ENCODE measurements at regions not wholly inside any gene's neighbourhood (a gene's known extent, or its start where the extent isn't known, plus 50 kb on each side); places are given as distances from the start of the nearest gene placed in this dataset.
"Not testable (repeated sequence)": the region's sequence is repeated elsewhere in the genome, so short reads cannot be mapped to it uniquely, and the experiment has no call there.

DNA sequence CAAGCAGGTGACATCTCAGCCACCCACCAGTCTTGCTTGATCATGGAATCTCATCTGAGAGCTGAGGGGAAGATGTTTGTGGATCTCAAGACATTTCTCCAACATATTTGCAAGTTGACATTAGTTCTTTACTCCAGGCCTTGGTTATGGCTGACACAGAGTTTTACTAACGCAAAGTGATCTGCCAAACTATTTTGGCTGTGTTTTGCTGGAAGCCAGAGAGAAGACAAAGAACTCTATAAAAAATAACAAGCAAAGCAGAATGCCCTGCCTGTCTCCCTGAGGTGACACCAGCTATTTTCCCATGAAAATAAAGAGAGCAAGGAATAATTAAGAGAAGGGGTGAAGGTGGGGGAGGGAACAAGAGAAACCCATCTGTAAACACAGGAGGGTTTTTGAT is 286.4 kb downstream of the WDR11 start:
- H3K27ac Mint-ChIP-seq, result no peak overlapping the region
- H3K4me1 Mint-ChIP-seq, result no peaks in the 10 kb centered on the region
- H3K4me3 Mint-ChIP-seq, result no peak overlapping the region
- H3K36me3 Mint-ChIP-seq, result no peaks in the 10 kb centered on the region
- peaks cover 2% of the 10 kb centered on the region for H3K27me3 Mint-ChIP-seq
- no peaks in the 10 kb centered on the region for H3K9me3 Mint-ChIP-seq

DNA sequence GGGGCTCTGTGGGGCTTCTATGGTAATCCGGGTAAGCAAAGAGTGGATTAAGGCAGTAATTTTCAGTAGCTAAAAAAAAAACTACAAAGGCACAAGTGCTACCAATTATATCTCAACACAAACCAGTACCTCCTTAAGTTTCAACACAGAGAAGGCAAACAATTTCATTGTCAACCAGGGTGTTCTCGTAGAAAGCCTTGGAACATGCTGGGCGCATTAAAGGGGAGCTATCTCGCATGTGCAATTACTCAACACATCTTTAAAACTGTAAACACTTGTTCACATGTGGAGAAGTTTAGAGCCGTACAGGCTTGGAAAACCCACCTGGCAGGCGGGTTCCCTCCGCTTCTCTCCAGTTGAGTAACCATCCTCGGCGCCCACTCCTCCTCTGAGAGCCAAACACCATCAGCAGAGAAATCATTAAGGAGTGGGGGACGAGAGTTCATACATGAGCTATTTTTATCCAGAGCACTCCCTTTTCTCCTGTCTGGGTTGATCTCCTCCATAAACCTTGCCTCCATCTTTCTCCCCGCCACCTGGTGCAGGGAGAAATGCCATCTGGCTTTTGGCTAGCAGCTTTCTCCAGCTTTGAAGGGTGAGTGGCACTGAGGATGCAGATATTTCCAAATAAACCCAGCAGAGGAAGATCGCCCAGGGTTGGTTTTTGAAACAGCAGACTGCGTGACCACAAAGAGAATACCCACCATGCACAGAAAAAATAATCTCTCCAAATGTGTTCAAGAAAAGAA is 287.1 kb downstream of the WDR11 start:
- Mint-ChIP-seq H3K27me3 (peaks cover 2% of the 10 kb centered on the region), H3K4me3 (no peak overlapping the region), H3K9me3 (no peaks in the 10 kb centered on the region), H3K4me1 (no peaks in the 10 kb centered on the region), H3K36me3 (no peaks in the 10 kb centered on the region), H3K27ac (no peak overlapping the region)

DNA sequence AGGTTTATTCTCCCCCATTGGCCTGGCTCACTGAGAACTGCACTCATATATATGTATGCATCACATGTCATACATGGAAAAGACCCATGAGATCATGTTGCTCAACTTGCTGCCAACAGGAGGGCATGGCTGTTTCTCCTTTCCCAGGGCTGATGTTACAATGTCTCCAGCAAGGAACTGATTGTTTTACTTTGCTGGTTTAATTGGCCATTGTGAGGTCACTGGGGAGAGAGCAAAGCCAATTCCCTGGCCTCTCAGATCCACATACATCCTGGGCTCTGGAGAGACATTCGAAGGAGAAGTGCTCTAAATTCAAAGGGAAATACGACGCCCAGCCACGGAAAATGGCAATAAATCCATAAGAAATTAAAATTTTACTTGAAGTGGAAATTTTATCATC is 287.8 kb downstream of the WDR11 start:
- Mint-ChIP-seq H3K27ac (no peak overlapping the region), H3K9me3 (no peaks in the 10 kb centered on the region), H3K4me1 (no peaks in the 10 kb centered on the region), H3K36me3 (no peaks in the 10 kb centered on the region), H3K27me3 (peaks cover 2% of the 10 kb centered on the region), H3K4me3 (no peak overlapping the region)

DNA sequence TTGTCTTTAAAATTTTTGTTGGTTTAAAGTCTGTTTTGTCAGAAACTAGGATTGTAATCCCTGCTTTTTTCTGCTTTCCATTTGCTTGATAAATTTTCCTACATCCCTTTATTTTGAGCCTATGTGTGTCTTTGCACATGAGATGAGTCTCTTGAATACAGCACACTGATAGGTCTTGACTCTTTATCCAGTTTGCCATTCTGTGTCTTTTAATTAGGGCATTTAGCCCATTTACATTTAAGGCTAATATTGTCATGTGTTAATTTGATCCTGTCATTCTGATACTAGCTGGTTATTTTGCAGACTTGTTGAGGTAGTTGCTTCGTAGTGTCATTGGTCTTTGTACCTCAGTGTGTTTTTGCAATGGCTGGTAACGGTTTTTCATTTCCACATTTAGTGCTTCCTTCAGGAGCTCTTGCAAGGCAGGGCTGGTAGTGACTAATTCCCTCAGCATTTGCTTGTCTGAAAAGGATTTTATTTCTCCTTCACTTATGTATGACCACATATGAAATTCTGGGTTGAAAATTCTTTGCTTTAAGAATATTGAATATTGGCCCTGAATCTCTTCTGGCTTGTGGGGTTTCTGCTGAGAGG is 294.7 kb downstream of the WDR11 start:
- peaks cover 12% of the 10 kb centered on the region for H3K9me3 Mint-ChIP-seq
- not testable (repeated sequence) for H3K27me3 Mint-ChIP-seq, H3K4me1 Mint-ChIP-seq, H3K4me3 Mint-ChIP-seq, H3K36me3 Mint-ChIP-seq, H3K27ac Mint-ChIP-seq

DNA sequence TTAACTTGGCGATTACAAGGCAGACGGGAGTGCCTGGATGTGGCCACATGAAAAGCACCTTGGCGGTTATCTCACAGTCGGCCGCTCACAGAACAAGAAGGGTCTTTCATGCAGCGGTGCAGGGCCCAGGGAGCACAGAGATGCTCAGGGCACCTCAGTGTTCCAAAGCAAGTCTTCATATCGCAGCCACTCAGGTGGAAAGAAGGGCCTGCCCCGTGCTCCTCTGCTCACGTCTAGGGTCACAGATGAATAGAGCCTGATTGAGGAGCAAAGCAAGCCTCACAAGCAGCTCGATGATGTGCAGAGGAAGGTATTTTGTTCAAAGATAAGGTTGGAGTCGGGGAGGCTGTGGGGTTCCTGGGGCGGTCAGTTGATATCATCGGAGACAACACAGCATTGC is 297.8 kb downstream of the WDR11 start:
- H3K4me1 Mint-ChIP-seq, result no peaks in the 10 kb centered on the region
- H3K27me3 Mint-ChIP-seq, result peaks cover 4% of the 10 kb centered on the region
- no peaks in the 10 kb centered on the region for H3K36me3 Mint-ChIP-seq
- no peak overlapping the region for H3K4me3 Mint-ChIP-seq
- peaks cover 28% of the 10 kb centered on the region for H3K9me3 Mint-ChIP-seq
- H3K27ac Mint-ChIP-seq, result no peak overlapping the region

DNA sequence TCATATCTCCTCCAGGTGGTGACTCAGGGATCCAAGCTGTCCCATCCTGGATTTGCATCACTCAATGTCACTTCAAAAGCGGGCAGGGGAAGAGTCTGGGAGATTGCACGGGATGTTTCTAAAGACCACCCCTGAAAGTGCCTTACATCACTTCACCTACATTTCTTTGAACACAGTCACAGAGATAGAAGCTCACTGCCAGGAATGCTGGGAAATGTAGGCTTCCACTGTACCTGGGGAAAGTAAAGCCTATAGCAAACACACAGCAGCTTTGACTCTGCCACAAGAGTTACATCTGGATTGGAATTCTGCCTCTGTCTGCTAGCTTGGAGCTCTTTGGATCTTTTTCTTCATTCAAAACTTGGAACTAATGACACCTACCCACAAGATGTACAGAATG is 300.9 kb downstream of the WDR11 start:
- Mint-ChIP-seq H3K4me3 (no peak overlapping the region), H3K9me3 (peaks cover 16% of the 10 kb centered on the region), H3K36me3 (no peaks in the 10 kb centered on the region), H3K27ac (no peak overlapping the region), H3K27me3 (peaks cover 4% of the 10 kb centered on the region), H3K4me1 (no peaks in the 10 kb centered on the region)

DNA sequence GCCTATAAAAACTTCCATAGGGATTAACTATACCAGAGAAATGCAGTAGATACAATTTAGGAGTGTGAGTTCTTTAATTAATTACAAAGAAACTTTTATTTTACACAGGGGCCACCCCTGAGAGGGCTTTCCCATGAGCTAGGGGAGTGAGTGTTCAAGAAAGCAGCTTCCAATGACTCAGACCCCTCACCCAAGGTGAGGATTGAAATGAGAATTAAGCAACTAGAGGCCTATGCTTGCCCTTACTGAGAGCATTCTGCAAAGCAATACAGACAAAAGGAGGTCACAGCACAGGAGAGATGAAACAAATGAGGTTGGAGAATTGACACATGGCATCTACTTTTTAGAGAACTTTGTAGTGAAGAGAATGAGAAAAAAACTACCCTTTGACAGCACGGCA is 301.8 kb downstream of the WDR11 start:
- no peak overlapping the region for H3K4me3 Mint-ChIP-seq
- H3K36me3 Mint-ChIP-seq, result no peaks in the 10 kb centered on the region
- no peak overlapping the region for H3K27ac Mint-ChIP-seq
- no peaks in the 10 kb centered on the region for H3K4me1 Mint-ChIP-seq
- H3K27me3 Mint-ChIP-seq, result peaks cover 4% of the 10 kb centered on the region
- H3K9me3 Mint-ChIP-seq, result peaks cover 16% of the 10 kb centered on the region

DNA sequence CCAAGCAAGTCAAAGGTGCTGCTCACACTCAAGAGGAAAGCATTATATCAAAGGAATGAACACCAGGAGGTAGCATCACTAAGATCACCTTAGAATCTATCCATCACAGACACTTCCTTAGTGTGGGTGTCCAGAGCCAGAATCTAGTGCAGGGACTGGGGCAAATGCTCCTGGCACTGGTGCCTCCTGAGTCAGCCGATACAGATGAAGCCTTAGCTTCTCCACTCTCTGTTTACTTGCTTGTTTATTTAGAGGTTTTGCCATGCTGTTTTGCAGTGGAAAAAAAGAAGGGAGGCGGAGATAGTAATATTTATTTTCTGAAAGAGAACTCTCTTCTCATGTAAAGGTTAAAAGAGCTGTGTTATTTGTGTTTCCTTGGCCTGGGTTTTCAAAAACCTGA is 303.1 kb downstream of the WDR11 start:
- Mint-ChIP-seq H3K27me3 (peaks cover 4% of the 10 kb centered on the region), H3K36me3 (no peaks in the 10 kb centered on the region), H3K4me1 (no peaks in the 10 kb centered on the region), H3K9me3 (peaks cover 16% of the 10 kb centered on the region), H3K27ac (no peak overlapping the region), H3K4me3 (no peak overlapping the region)

DNA sequence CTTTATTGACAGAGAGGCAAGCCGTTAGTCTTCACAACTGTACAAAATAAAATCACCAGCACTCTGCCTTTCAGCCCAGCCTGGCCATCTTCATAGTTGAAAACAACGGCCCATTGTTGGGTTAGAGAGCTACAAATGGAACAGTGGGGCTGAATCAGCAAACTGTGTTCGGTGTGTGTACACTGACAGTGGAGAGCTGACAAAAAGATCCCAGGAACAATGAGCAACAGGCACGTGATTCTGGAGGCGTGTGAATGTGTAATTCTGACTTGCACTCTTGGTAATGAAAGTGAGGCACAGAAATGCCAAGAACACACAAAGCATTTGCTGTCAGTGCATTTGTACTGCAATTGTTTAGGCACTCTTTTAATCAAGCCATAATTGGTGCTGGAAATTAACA is 303.7 kb downstream of the WDR11 start:
- Mint-ChIP-seq H3K27me3 (peaks cover 4% of the 10 kb centered on the region), H3K9me3 (peaks cover 16% of the 10 kb centered on the region), H3K27ac (no peak overlapping the region), H3K4me3 (no peak overlapping the region), H3K4me1 (no peaks in the 10 kb centered on the region), H3K36me3 (no peaks in the 10 kb centered on the region)

DNA sequence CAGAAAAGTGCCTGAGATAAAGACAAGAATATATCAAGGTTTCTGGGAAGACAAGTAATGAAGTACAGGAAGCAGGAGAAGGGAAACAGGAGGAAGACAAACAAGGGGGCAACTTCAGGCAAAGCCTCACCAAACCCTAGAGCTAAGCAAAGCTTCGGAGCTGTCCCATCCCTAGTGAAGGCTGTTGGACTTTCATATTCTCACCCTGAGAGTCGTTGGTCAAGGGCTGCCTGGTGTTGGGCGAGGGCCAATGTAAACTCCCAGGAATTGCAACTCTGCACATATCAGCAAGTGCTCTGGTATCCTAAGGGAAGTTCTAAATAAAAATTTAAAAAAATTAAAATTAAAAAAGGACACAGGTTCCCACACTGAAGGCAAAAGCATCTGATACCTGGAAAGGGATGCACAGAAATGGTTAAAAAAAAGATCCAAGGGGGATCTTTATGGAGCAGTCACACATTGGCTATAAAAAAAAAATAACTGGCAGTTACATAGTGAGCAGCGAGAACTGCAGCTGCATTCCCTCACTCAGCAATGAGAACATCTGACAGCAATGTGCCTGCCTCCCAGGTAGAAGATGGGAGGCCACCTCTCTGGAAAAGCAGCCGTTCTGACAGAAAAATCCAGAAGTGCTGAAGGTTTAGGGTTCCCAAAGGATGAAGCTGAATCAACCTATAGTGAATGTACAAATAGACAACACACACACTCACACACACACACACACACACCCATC is 304.7 kb downstream of the WDR11 start:
- Mint-ChIP-seq H3K27me3 (peaks cover 4% of the 10 kb centered on the region), H3K4me1 (no peaks in the 10 kb centered on the region), H3K4me3 (no peak overlapping the region), H3K36me3 (no peaks in the 10 kb centered on the region), H3K27ac (no peak overlapping the region), H3K9me3 (peaks cover 16% of the 10 kb centered on the region)

DNA sequence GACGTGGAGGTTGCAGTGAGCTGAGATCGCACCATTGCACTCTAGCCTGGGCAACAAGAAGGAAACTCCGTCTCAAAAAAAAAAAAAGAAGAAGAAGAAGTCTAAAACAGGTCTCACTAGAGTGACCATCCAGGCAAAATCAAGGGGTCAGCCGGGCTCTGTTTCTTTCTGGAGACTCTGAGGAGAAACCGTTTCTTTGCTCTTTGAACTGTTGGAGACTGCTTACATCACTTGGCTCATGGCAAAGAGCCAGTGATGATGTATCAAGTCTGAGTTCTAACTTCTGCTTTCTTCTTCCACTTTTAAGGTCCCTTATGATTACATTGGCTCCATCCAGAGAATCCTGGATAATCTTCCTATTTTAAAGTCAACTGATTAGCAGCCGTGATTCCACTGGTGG is 306.8 kb downstream of the WDR11 start:
- Mint-ChIP-seq H3K4me1 (no peaks in the 10 kb centered on the region), H3K27me3 (no peaks in the 10 kb centered on the region), H3K9me3 (peaks cover 6% of the 10 kb centered on the region), H3K4me3 (no peak overlapping the region), H3K36me3 (no peaks in the 10 kb centered on the region), H3K27ac (no peak overlapping the region)

DNA sequence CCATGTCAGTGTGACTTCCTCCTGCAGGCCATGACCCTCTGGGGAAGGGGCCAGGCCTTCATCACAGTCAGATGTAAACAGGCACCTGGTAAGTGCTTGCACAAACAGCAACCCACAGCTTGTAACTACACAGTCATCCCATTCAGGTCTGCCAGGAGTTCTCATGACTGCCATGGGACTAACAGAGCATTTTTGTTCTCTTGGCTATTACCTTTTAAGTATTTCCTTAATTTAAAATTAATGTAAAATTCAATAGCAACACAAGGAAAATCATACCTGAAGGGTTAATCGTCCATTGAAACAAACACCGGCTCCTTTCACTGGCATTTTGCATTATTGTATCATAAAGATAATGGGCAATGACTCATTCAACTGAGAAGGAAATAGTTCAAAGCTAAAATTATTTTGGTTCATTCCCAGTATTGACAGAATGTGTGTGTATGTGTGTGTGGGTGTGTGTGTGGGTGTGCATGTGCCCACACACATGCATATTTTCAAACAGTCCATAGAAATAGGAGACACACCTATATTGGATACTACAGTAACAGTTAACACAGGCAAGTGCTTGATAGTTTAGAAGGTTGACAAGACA is 307.9 kb downstream of the WDR11 start:
- H3K9me3 Mint-ChIP-seq, result no peaks in the 10 kb centered on the region
- no peak overlapping the region for H3K27ac Mint-ChIP-seq
- H3K27me3 Mint-ChIP-seq, result no peaks in the 10 kb centered on the region
- H3K4me3 Mint-ChIP-seq, result no peak overlapping the region
- no peaks in the 10 kb centered on the region for H3K4me1 Mint-ChIP-seq
- H3K36me3 Mint-ChIP-seq, result no peaks in the 10 kb centered on the region

DNA sequence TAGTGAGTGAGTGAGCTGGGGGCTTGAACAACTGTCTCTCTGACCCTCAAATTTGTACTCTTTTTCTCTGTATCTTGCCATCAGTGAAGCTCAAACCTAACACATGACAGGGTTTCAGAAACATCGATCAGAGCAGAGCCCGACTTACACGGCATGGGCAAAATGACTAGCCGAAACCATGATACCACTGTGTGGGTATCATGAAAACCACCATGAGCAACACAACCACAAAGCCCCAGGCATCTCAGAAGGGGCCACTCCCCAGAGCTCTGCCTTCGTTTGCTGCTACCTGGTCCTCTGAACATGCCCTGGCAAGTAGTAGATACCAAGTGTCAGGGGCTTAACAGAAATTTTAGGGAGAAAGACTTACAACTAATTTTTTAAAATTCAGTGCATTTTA is 308.5 kb downstream of the WDR11 start:
- Mint-ChIP-seq H3K27me3 (no peaks in the 10 kb centered on the region), H3K9me3 (no peaks in the 10 kb centered on the region), H3K4me1 (no peaks in the 10 kb centered on the region), H3K27ac (no peak overlapping the region), H3K4me3 (no peak overlapping the region), H3K36me3 (no peaks in the 10 kb centered on the region)

DNA sequence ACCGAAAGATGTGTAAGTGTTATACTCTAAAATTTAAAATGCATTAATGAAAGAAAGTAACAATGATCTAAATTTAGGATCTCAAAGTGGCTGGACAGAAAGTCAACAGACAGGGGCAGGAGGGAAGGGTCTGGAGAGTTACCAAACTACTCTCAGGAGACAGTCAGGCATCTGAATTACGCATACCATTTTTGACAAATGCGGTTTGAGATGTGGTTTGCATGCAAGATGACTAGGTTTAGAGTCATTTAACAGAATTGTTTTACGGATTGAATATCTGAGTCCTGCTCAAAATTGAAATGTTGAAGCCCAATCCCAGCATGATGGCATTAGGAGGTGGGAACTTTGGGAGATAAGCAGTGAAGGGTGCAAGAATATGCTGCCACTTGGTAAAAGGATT is 314.1 kb downstream of the WDR11 start:
- H3K36me3 Mint-ChIP-seq, result no peaks in the 10 kb centered on the region
- no peaks in the 10 kb centered on the region for H3K9me3 Mint-ChIP-seq
- H3K27me3 Mint-ChIP-seq, result peaks cover 2% of the 10 kb centered on the region
- H3K4me3 Mint-ChIP-seq, result no peak overlapping the region
- H3K27ac Mint-ChIP-seq, result no peak overlapping the region
- H3K4me1 Mint-ChIP-seq, result no peaks in the 10 kb centered on the region

DNA sequence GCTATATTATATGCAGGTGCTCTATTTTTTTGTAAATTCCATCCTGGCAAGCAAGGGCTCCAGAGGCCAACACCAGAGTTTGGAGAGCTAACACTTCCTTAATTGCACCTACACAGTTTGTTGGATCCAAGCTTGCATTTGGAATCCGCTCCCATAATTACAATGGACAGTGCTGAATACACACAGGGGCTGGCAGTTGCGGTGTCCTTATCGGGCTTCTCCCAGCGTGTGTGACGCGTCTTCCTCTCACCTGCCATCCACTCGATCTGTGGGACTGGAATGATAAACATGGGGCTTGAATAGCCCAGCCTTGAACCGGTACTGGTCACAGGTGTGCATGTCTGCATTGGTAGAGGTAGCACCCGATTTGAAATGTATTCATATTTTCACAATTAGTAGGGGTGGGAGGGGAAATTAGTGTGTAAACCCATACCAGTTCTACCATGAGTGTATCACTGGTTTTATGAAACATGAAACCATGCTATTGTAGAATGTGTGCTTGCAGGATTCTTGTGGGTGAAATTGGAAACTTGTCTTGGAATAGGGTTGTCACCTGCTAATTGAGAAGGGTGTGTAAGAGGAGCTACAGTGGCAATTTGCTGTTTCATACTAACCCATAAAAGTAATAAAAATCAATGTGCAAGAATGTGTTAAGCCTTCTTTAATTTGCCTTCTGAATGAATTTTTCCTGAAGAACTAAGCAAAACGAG is 316.5 kb downstream of the WDR11 start:
- H3K27ac Mint-ChIP-seq, result no peak overlapping the region
- H3K36me3 Mint-ChIP-seq, result no peaks in the 10 kb centered on the region
- peaks cover 2% of the 10 kb centered on the region for H3K27me3 Mint-ChIP-seq
- H3K9me3 Mint-ChIP-seq, result no peaks in the 10 kb centered on the region
- no peaks in the 10 kb centered on the region for H3K4me1 Mint-ChIP-seq
- no peak overlapping the region for H3K4me3 Mint-ChIP-seq

Measured in activated naive CD4-positive, alpha-beta T cell treated with anti-CD3 and anti-CD28 coated beads, Interleukin-2, amount 50 U/mL, for 24 hours (primary cell).